IMR-90 (cell line): ENCODE measurements at regions not wholly inside any gene's neighbourhood (a gene's known extent, or its start where the extent isn't known, plus 50 kb on each side); places are given as distances from the start of the nearest gene placed in this dataset.

Experiments
- ATAC-seq: fragments of 200-7000 bp; cut with Tn5 transposase; 2 replicates; pipeline ENCODE4 v1.9.1; 2020; ENCODE audit warnings: low read depth, mild to moderate bottlenecking, moderate library complexity
- BruUV-seq: library from RNA; stranded (reverse); fragments of 400-500 nt; replicated peaks from 2 replicates; lab custom pipeline; 2021; lab: Mats Ljungman, UMichigan
- CTCF ChIA-PET: fragments of 300-600 bp; formaldehyde crosslinking; extraction: SDS; loops from one replicate; lab custom pipeline; 2021; ENCODE audit warnings: antibody characterized with exemption; lab: Yijun Ruan, JAX
- POLR2A ChIA-PET: fragments of 300-600 bp; sonication (Branson Sonifier 250); formaldehyde crosslinking; loops from one replicate; lab custom pipeline; 2022; ENCODE audit warnings: antibody characterized with exemption; ENCODE audit not compliant: unreplicated experiment; lab: Charles Lee
- DNase-seq: peaks from one replicate; pipeline ENCODE4 v3.0.0; 2013
- H2AFZ ChIP-seq: replicated peaks from 2 replicates; pipeline ENCODE3; 2013; ENCODE audit warnings: low read length, mild to moderate bottlenecking; ENCODE audit not compliant: poor library complexity
- H2AK5ac ChIP-seq: 2 replicates; pipeline ENCODE4 v1.6.1; 2013; ENCODE audit warnings: low read depth, low read length, inconsistent platforms
- H2AK9ac ChIP-seq: replicated peaks from 2 replicates; pipeline ENCODE3; 2013; ENCODE audit warnings: mild to moderate bottlenecking, low read depth, low read length, moderate library complexity; ENCODE audit not compliant: poor library complexity
- H2BK120ac ChIP-seq: 2 replicates; pipeline ENCODE4 v1.6.1; 2013; ENCODE audit warnings: low read depth, low read length, inconsistent platforms
- H2BK15ac ChIP-seq: 3 replicates; pipeline ENCODE4 v1.6.1; 2013; ENCODE audit warnings: low read depth, low read length, inconsistent platforms
- H2BK20ac ChIP-seq: 2 replicates; pipeline ENCODE4 v1.6.1; 2013; ENCODE audit warnings: low read depth, mild to moderate bottlenecking, inconsistent platforms, low read length, moderate library complexity
- H2BK5ac ChIP-seq: 2 replicates; pipeline ENCODE4 v1.6.1; 2013; ENCODE audit warnings: mild to moderate bottlenecking, low read depth, low read length, inconsistent platforms; ENCODE audit not compliant: poor library complexity, severe bottlenecking
- H3K14ac ChIP-seq: replicated peaks from 2 replicates; pipeline ENCODE4 v1.6.1; 2013; ENCODE audit warnings: low read depth, low read length, inconsistent platforms
- H3K18ac ChIP-seq: 2 replicates; pipeline ENCODE4 v1.6.1; 2013; ENCODE audit warnings: low read depth, low read length, control low read depth
- H3K23ac ChIP-seq: 2 replicates; pipeline ENCODE4 v1.6.1; 2013; ENCODE audit warnings: low read depth, low read length, inconsistent platforms
- H3K27ac ChIP-seq: 2 replicates; pipeline ENCODE4 v1.5.1; 2013; ENCODE audit warnings: mild to moderate bottlenecking, control low read depth, low read length; ENCODE audit not compliant: insufficient read depth
- H3K27me3 ChIP-seq: 2 replicates; pipeline ENCODE4 v1.6.1; 2013; ENCODE audit warnings: low read length; ENCODE audit not compliant: control insufficient read depth, insufficient read depth
- H3K36me3 ChIP-seq: 2 replicates; pipeline ENCODE4 v1.6.1; 2013; ENCODE audit warnings: low read length, mixed read lengths; ENCODE audit not compliant: control insufficient read depth, insufficient read depth
- H3K4ac ChIP-seq: 2 replicates; pipeline ENCODE4 v1.6.1; 2013; ENCODE audit warnings: low read depth, low read length, inconsistent platforms
- H3K4me1 ChIP-seq: 2 replicates; pipeline ENCODE4 v1.6.1; 2013; ENCODE audit warnings: low read length, mixed read lengths; ENCODE audit not compliant: control insufficient read depth, insufficient read depth
- H3K4me2 ChIP-seq: 2 replicates; pipeline ENCODE4 v1.6.1; 2013; ENCODE audit warnings: low read depth, mild to moderate bottlenecking, control low read depth, low read length, moderate library complexity
- H3K4me3 ChIP-seq: 2 replicates; pipeline ENCODE4 v1.5.1; 2013; ENCODE audit warnings: low read depth, mild to moderate bottlenecking, control low read depth, low read length, moderate library complexity; ENCODE audit not compliant: insufficient read depth
- H3K56ac ChIP-seq: 2 replicates; pipeline ENCODE4 v1.6.1; 2013; ENCODE audit warnings: low read length, inconsistent platforms; ENCODE audit not compliant: insufficient read depth; ENCODE audit errors: extremely low read depth
- H3K79me1 ChIP-seq, 2 experiments: 2 replicates each; pipeline ENCODE4 v1.6.1; 2013; ENCODE audit warnings: low read length in 2 of 2, inconsistent platforms in 1 of 2, low read depth in 1 of 2
- H3K9ac ChIP-seq: 2 replicates; pipeline ENCODE4 v1.6.1; 2013; ENCODE audit warnings: low read depth, low read length, control low read depth
- H3K9me1 ChIP-seq: 2 replicates; pipeline ENCODE4 v1.6.1; 2013; ENCODE audit warnings: low read length, inconsistent platforms; ENCODE audit not compliant: insufficient read depth
- H3K9me3 ChIP-seq: 2 replicates; pipeline ENCODE4 v1.6.1; 2013; ENCODE audit warnings: low read length; ENCODE audit not compliant: control insufficient read depth, insufficient read depth
- H4K20me1 ChIP-seq: 2 replicates; pipeline ENCODE4 v1.6.1; 2013; ENCODE audit warnings: low read length, inconsistent platforms; ENCODE audit not compliant: insufficient read depth
- H4K5ac ChIP-seq: 2 replicates; pipeline ENCODE4 v1.6.1; 2013; ENCODE audit warnings: mild to moderate bottlenecking, low read depth, low read length, control low read depth
- H4K8ac ChIP-seq, 2 experiments: 2 replicates each; pipeline ENCODE4 v1.6.1; 2013; ENCODE audit warnings: low read depth in 2 of 2, low read length in 2 of 2, control low read depth in 1 of 2, inconsistent platforms in 1 of 2
- H4K91ac ChIP-seq: 2 replicates; pipeline ENCODE4 v1.6.1; 2013; ENCODE audit warnings: low read depth, low read length, inconsistent platforms; ENCODE audit not compliant: insufficient read depth
- RAD21 ChIP-seq: IDR thresholded peaks from 2 replicates; pipeline ENCODE4 v1.6.1; 2012; ENCODE audit warnings: low read length, improper control_type of control experiment
- RCOR1 ChIP-seq: IDR thresholded peaks from 2 replicates; pipeline ENCODE4 v1.6.1; 2012; ENCODE audit warnings: mild to moderate bottlenecking, low read length, improper control_type of control experiment; ENCODE audit not compliant: insufficient replicate concordance
- WGBS, 2 experiments: methylation state at CpG; one replicate each; pipeline versions ENCODE4 v1.1.5 to v1.1.7; 2013; ENCODE audit warnings: missing lambda C conversion rate in 2 of 2; ENCODE audit not compliant: insufficient read length in 1 of 2; ENCODE audit errors: extremely low coverage in 2 of 2; 5-methylcytosine and 5-hydroxymethylcytosine counted together
- dilution Hi-C: fragments of 300-500 bp; cut with HindIII; formaldehyde crosslinking; loops from one replicate; pipeline ENCODE4 v1.14.3; 2018; ENCODE audit warnings: low sequenced_read_pairs; ENCODE audit not compliant: unreplicated experiment
- in situ Hi-C: fragments of 300-500 bp; cut with MboI; formaldehyde crosslinking; loops from 3 replicates; pipeline ENCODE4 v1.14.3; 2019; ENCODE audit warnings: low sequenced_read_pairs, inconsistent platforms, mixed read lengths
- intact Hi-C: fragments of 100-400 bp; cut with micrococcal nuclease; formaldehyde crosslinking; loops from 2 replicates; pipeline ENCODE4 v1.10.0; 2022

DNA sequence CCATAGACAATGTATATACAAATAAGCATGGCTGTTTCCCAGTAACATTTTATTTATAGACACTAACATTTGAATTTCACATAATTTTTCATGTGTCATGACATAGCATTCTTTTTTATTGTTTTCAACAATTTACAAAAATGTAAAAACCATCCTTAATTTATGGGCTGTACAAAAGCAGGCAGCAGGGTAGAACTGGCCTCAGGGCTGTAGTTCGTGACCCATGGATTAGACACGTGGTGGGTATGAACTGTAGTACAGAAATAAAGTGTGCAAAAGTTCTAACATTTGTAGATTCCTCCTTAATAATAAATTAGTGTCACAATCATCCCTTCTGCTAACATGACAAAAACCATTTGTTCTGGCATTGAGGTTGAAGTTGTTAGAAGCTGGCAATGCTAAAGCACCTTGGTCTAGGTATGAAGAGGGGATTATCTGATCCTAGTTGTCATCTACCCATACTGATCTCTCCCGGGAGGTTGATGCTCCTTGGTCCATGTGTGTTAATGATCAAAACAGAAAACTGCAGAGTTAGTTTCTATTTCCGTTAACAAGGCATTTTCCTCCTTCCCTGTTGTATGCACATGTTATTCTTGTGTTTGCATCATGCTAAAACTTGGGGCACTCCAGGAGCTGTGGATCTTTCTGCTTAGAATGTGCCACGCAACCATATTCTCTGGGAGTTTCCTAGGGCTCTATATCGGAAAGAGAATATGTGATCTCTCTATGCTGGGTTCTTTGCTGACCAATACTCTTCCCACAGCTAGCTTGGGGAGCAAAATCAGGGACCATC lies 917.6 kb downstream of the TLE1 start:
- POLR2A ChIA-PET = interaction anchor here (0.7 kb wide), 1 partner anchor 576 kb away, joined by 5 read pairs; no protein-coding TSS in a partner anchor

More for the DNA sequence above, 917.6 kb downstream of the TLE1 start:
- Histone ChIP-seq H2AK9ac (no peak overlapping the region), H3K56ac (no peak overlapping the region), H3K4me3 (no peak overlapping the region), H3K9ac (no peak overlapping the region), H4K8ac (no peak overlapping the region), H2BK5ac (no peak overlapping the region), H3K79me1 (no peaks in the 10 kb centered on the region), H3K4ac (no peak overlapping the region), H4K20me1 (no peaks in the 10 kb centered on the region), H2AFZ (peak overlapping the region; percentile 73), H3K36me3 (no peaks in the 10 kb centered on the region), H3K4me1 (no peaks in the 10 kb centered on the region), H3K27me3 (no peaks in the 10 kb centered on the region), H2AK5ac (no peak overlapping the region), H2BK120ac (no peak overlapping the region), H3K9me1 (no peaks in the 10 kb centered on the region), H3K23ac (no peak overlapping the region), H4K5ac (no peak overlapping the region), H4K91ac (no peak overlapping the region), H3K27ac (no peak overlapping the region), H2BK15ac (no peak overlapping the region), H3K9me3 (no peaks in the 10 kb centered on the region), H3K18ac (no peak overlapping the region), H3K14ac (no peak overlapping the region), H2BK20ac (no peak overlapping the region), H3K4me2 (no peak overlapping the region)
- in situ Hi-C loops = no loop called here
- CTCF ChIA-PET = no interaction called here
- dilution Hi-C loops = no loop called here
- no TSS peak for BruUV-seq
- no peak for DNase-seq
- TF ChIP-seq RCOR1 = no peak
- TF ChIP-seq RAD21 = no peak
- intact Hi-C loops = no loop called here
- ATAC-seq = no peak
- WGBS, 2 experiments = no CpG with 5 or more reads among the region's 6 CpGs
